Esophagus muscularis mucosa (tissue), 4 donors: ENCODE measurements at regions not wholly inside any gene's neighbourhood (a gene's known extent, or its start where the extent isn't known, plus 50 kb on each side); places are given as distances from the start of the nearest gene placed in this dataset.

ENCODE experiments used
- DNase-seq: peaks from one replicate; pipeline ENCODE4 v3.0.0-alpha.2; 2017; ENCODE audit errors: extremely low spot score
- H3K27ac ChIP-seq, 4 donors: fragments of 200-600 bp; sonication (generic); replicated peaks in 1 of 4; 1 replicate in 3 of 4; 2 replicates in 1 of 4; pipeline ENCODE4 v1.5.1; 2016 to 2019; ENCODE audit warnings: mild to moderate bottlenecking in 1 of 4
- H3K27me3 ChIP-seq, 4 donors: fragments of 200-600 bp; sonication (generic); one replicate each; pipeline versions ENCODE4 v1.5.1 to v1.6.0; 2016 to 2019
- H3K36me3 ChIP-seq, 4 donors: fragments of 200-600 bp; sonication (generic); one replicate each; pipeline ENCODE4 v1.5.1; 2016 to 2019
- H3K4me1 ChIP-seq, 4 donors: fragments of 200-600 bp; sonication (generic); one replicate each; pipeline ENCODE4 v1.5.1; 2016 to 2019
- H3K4me3 ChIP-seq, 4 donors: fragments of 200-600 bp; sonication (generic); 1 replicate in 2 of 4; 2 replicates in 2 of 4; pipeline ENCODE4 v1.5.1; 2016 to 2019; ENCODE audit warnings: mild to moderate bottlenecking in 4 of 4, moderate library complexity in 1 of 4
- H3K9me3 ChIP-seq, 4 donors: fragments of 200-600 bp; sonication (generic); 1 replicate in 3 of 4; 2 replicates in 1 of 4; pipeline ENCODE4 v1.5.1; 2016 to 2019
- CTCF ChIP-seq, 3 experiments: fragments of 200-600 bp in 2 of 3; fragments of 450-650 bp in 1 of 3; sonication (generic) in 2 of 3; IDR thresholded peaks; one replicate each; pipeline ENCODE4 v1.5.1; 2017 to 2019; ENCODE audit warnings: antibody characterized with exemption in 3 of 3, mild to moderate bottlenecking in 2 of 3, moderate library complexity in 1 of 3
- EP300 ChIP-seq: sonication (generic); formaldehyde crosslinking; IDR thresholded peaks from one replicate; pipeline ENCODE4 v1.6.1; 2017; ENCODE audit warnings: antibody characterized with exemption
- POLR2A ChIP-seq: fragments of 450-650 bp; IDR thresholded peaks from one replicate; pipeline ENCODE4 v1.6.1; 2017; ENCODE audit warnings: antibody characterized with exemption, moderate library complexity, mild to moderate bottlenecking, low read depth
- POLR2AphosphoS5 ChIP-seq, 2 donors: sonication (generic); formaldehyde crosslinking; IDR thresholded peaks; one replicate each; pipeline ENCODE4 v1.6.1; 2017; ENCODE audit warnings: antibody characterized with exemption in 2 of 2
- WGBS: methylation state at CpG from one replicate; pipeline ENCODE4 v1.1.5; 2018; 5-methylcytosine and 5-hydroxymethylcytosine counted together
- intact Hi-C: fragments of 100-400 bp; cut with DNase I; formaldehyde crosslinking; loops from one replicate; pipeline ENCODE4 v1.15.1; 2023

GRCh38 chr1:189899686-189900425 is 577.8 kb downstream of the BRINP3 start:
- DNase-seq, result no peak
- 13% methylated on average over 1 of the region's 1 CpG for WGBS
- TF ChIP-seq POLR2AphosphoS5 (IDR thresholded peaks at IDR 0.05) (no peak), EP300 (no peak), CTCF (IDR thresholded peaks at IDR 0.05) (no peak), POLR2A (no peak)
- Histone ChIP-seq H3K9me3 (no peaks in the 10 kb centered on the region), H3K4me3 (no peak overlapping the region), H3K36me3 (no peaks in the 10 kb centered on the region), H3K27ac (no peak overlapping the region), H3K4me1 (no peaks in the 10 kb centered on the region), H3K27me3 (no peaks in the 10 kb centered on the region)
- intact Hi-C loops, result no loop called here

- Histone ChIP-seq H3K36me3 (no peaks in the 10 kb centered on the region), H3K4me3 (no peak overlapping the region), H3K9me3 (no peaks in the 10 kb centered on the region), H3K4me1 (no peaks in the 10 kb centered on the region), H3K27ac (no peak overlapping the region), H3K27me3 (no peaks in the 10 kb centered on the region)
- WGBS, result 91% methylated on average over 2 of the region's 2 CpGs
- intact Hi-C loops, result no loop called here
- no peak for TF ChIP-seq EP300
- TF ChIP-seq POLR2A, result no peak
- no peak for TF ChIP-seq POLR2AphosphoS5 (IDR thresholded peaks at IDR 0.05)
- no peak for TF ChIP-seq CTCF (IDR thresholded peaks at IDR 0.05)
- DNase-seq, result no peak
These were observed 573.2 kb downstream of the BRINP3 start for GRCh38 chr1:189904509-189904908.

- Histone ChIP-seq H3K9me3 (no peaks in the 10 kb centered on the region), H3K4me1 (no peaks in the 10 kb centered on the region), H3K4me3 (no peak overlapping the region), H3K27me3 (no peaks in the 10 kb centered on the region), H3K36me3 (no peaks in the 10 kb centered on the region), H3K27ac (no peak overlapping the region)
- no peak for DNase-seq
- intact Hi-C loops, result no loop called here
- no peak for TF ChIP-seq POLR2A
- TF ChIP-seq EP300, result no peak
- no peak for TF ChIP-seq POLR2AphosphoS5 (IDR thresholded peaks at IDR 0.05)
- no peak for TF ChIP-seq CTCF (IDR thresholded peaks at IDR 0.05)
These were observed 569.6 kb downstream of the BRINP3 start for GRCh38 chr1:189908113-189908512.

GRCh38 chr1:189921613-189922012 is 556.1 kb downstream of the BRINP3 start:
- H3K36me3 ChIP-seq, result no peaks in the 10 kb centered on the region
- H3K9me3 ChIP-seq, result peaks cover 0 to 7% (median 0%) of the 10 kb centered on the region in 4 donors
- intact Hi-C loops, result no loop called here
- no peaks in the 10 kb centered on the region for H3K27me3 ChIP-seq
- H3K27ac ChIP-seq, result no peak overlapping the region
- no peaks in the 10 kb centered on the region for H3K4me1 ChIP-seq
- DNase-seq, result no peak
- H3K4me3 ChIP-seq, result no peak overlapping the region
- 94% methylated on average over 2 of the region's 2 CpGs for WGBS
- TF ChIP-seq CTCF (IDR thresholded peaks at IDR 0.05), result no peak
- no peak for TF ChIP-seq EP300
- no peak for TF ChIP-seq POLR2A
- TF ChIP-seq POLR2AphosphoS5 (IDR thresholded peaks at IDR 0.05), result no peak

DNA sequence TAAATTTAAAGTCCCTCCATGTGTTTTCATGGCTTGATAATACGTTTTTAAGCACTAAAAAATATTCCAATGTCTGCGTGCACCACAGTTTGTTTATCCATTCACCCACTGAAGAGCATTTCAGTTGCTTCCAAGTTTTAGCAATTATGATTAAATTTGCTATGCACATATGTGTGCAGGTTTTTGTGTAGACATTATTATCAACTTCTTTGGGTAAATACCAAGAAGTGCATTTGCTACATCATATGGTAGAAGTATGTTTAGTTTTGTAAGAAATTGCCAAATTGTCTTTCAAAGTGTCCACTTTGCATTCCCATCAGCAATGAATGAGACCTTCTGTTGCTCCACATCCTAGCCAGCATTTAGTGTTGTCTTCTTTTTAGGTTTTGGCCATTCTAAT is 550.0 kb downstream of the BRINP3 start:
- H3K4me1 ChIP-seq, result no peaks in the 10 kb centered on the region
- TF ChIP-seq CTCF (IDR thresholded peaks at IDR 0.05) (no peak), POLR2AphosphoS5 (IDR thresholded peaks at IDR 0.05) (no peak), EP300 (no peak), POLR2A (no peak)
- no peaks in the 10 kb centered on the region for H3K36me3 ChIP-seq
- no peaks in the 10 kb centered on the region for H3K27me3 ChIP-seq
- no peak overlapping the region for H3K27ac ChIP-seq
- WGBS, result 66% methylated on average over 2 of the region's 2 CpGs
- no peak overlapping the region for H3K4me3 ChIP-seq
- intact Hi-C loops, result no loop called here
- no peak for DNase-seq
- H3K9me3 ChIP-seq, result peaks cover 0 to 13% (median 4%) of the 10 kb centered on the region in 4 donors
